Activated CD4-positive, alpha-beta memory T cell treated with anti-CD3 and anti-CD28 coated beads, Interleukin-2, amount 10 ng/mL, durations not matched to agents 7 days and 5 days (primary cell): ENCODE measurements at regions not wholly inside any gene's neighbourhood (a gene's known extent, or its start where the extent isn't known, plus 50 kb on each side); places are given as distances from the start of the nearest gene placed in this dataset.

Source experiments
- CTCF ChIA-PET: fragments of 350-600 bp; sonication (Branson Sonifier 250); formaldehyde crosslinking; loops from one replicate; lab custom pipeline; 2021; ENCODE audit warnings: antibody characterized with exemption, inconsistent platforms; lab: Charles Lee
- POLR2A ChIA-PET: fragments of 350-600 bp; sonication (Branson Sonifier 250); formaldehyde crosslinking; loops from one replicate; lab custom pipeline; 2021; ENCODE audit warnings: antibody characterized with exemption; lab: Charles Lee
- DNase-seq: peaks from one replicate; pipeline ENCODE4 v3.0.0-alpha.2; 2020
- H3K27ac Mint-ChIP-seq: one replicate; pipeline ENCODE4 v1.8.0; 2021; ENCODE audit warnings: mild to moderate bottlenecking, mixed read lengths
- H3K27me3 Mint-ChIP-seq: one replicate; pipeline ENCODE4 v1.8.0; 2021; ENCODE audit warnings: mixed read lengths
- H3K36me3 Mint-ChIP-seq: one replicate; pipeline ENCODE4 v1.8.0; 2021; ENCODE audit warnings: low read depth, mixed read lengths
- H3K4me1 Mint-ChIP-seq: one replicate; pipeline ENCODE4 v1.8.0; 2021; ENCODE audit warnings: mixed read lengths
- H3K4me3 Mint-ChIP-seq: one replicate; pipeline ENCODE4 v1.8.0; 2021; ENCODE audit warnings: mild to moderate bottlenecking, mixed read lengths
- H3K9me3 Mint-ChIP-seq: one replicate; pipeline ENCODE4 v1.8.0; 2021; ENCODE audit warnings: mixed read lengths

- Mint-ChIP-seq H3K36me3 (no peaks in the 10 kb centered on the region), H3K4me3 (no peak overlapping the region), H3K27me3 (no peaks in the 10 kb centered on the region), H3K4me1 (no peaks in the 10 kb centered on the region), H3K27ac (no peak overlapping the region), H3K9me3 (no peaks in the 10 kb centered on the region)
- ChIA-PET POLR2A (no interaction called here), CTCF (no interaction called here)
- no peak for DNase-seq
Measured at GRCh38 chrX:14476205-14476604, 53.1 kb upstream of the GLRA2 start.

GRCh38 chrX:14449773-14450172 lies 79.6 kb upstream of the GLRA2 start:
- Mint-ChIP-seq H3K27me3 (no peaks in the 10 kb centered on the region), H3K27ac (no peak overlapping the region), H3K4me1 (no peaks in the 10 kb centered on the region), H3K9me3 (no peaks in the 10 kb centered on the region), H3K36me3 (no peaks in the 10 kb centered on the region), H3K4me3 (no peak overlapping the region)
- DNase-seq = no peak
- CTCF ChIA-PET = no interaction called here
- POLR2A ChIA-PET = no interaction called here

- no peaks in the 10 kb centered on the region for H3K9me3 Mint-ChIP-seq
- H3K36me3 Mint-ChIP-seq = no peaks in the 10 kb centered on the region
- H3K4me1 Mint-ChIP-seq = no peaks in the 10 kb centered on the region
- H3K27ac Mint-ChIP-seq = no peak overlapping the region
- CTCF ChIA-PET = no interaction called here
- no peaks in the 10 kb centered on the region for H3K27me3 Mint-ChIP-seq
- POLR2A ChIA-PET = no interaction called here
- H3K4me3 Mint-ChIP-seq = no peak overlapping the region
- DNase-seq = no peak
Measured at GRCh38 chrX:14448406-14448805, 80.9 kb upstream of the GLRA2 start.

GRCh38 chrX:14440106-14440505 lies 89.2 kb upstream of the GLRA2 start:
- no peaks in the 10 kb centered on the region for H3K36me3 Mint-ChIP-seq
- CTCF ChIA-PET = no interaction called here
- H3K4me3 Mint-ChIP-seq = no peak overlapping the region
- no peaks in the 10 kb centered on the region for H3K27me3 Mint-ChIP-seq
- no peak for DNase-seq
- H3K9me3 Mint-ChIP-seq = no peaks in the 10 kb centered on the region
- H3K27ac Mint-ChIP-seq = no peak overlapping the region
- POLR2A ChIA-PET = no interaction called here
- no peaks in the 10 kb centered on the region for H3K4me1 Mint-ChIP-seq

- no peaks in the 10 kb centered on the region for H3K4me1 Mint-ChIP-seq
- H3K9me3 Mint-ChIP-seq = no peaks in the 10 kb centered on the region
- no peak overlapping the region for H3K4me3 Mint-ChIP-seq
- H3K36me3 Mint-ChIP-seq = no peaks in the 10 kb centered on the region
- no peak overlapping the region for H3K27ac Mint-ChIP-seq
- DNase-seq = no peak
- peaks cover 2% of the 10 kb centered on the region for H3K27me3 Mint-ChIP-seq
- POLR2A ChIA-PET = no interaction called here
- CTCF ChIA-PET = no interaction called here
Measured at GRCh38 chrX:14427614-14428013, 101.7 kb upstream of the GLRA2 start.

- Mint-ChIP-seq H3K9me3 (no peaks in the 10 kb centered on the region), H3K27ac (no peak overlapping the region), H3K4me1 (no peaks in the 10 kb centered on the region), H3K36me3 (no peaks in the 10 kb centered on the region), H3K4me3 (no peak overlapping the region), H3K27me3 (peaks cover 4% of the 10 kb centered on the region)
- ChIA-PET POLR2A (no interaction called here), CTCF (no interaction called here)
- DNase-seq = no peak
Measured at GRCh38 chrX:14420841-14421240, 108.5 kb upstream of the GLRA2 start.

- Mint-ChIP-seq H3K27ac (no peak overlapping the region), H3K36me3 (no peaks in the 10 kb centered on the region), H3K9me3 (no peaks in the 10 kb centered on the region), H3K27me3 (no peaks in the 10 kb centered on the region), H3K4me1 (no peaks in the 10 kb centered on the region), H3K4me3 (no peak overlapping the region)
- DNase-seq = no peak
- ChIA-PET CTCF (no interaction called here), POLR2A (no interaction called here)
Measured at GRCh38 chrX:14412686-14413085, 116.7 kb upstream of the GLRA2 start.

GRCh38 chrX:14411326-14411725 lies 118.0 kb upstream of the GLRA2 start:
- Mint-ChIP-seq H3K4me1 (no peaks in the 10 kb centered on the region), H3K36me3 (no peaks in the 10 kb centered on the region), H3K27ac (no peak overlapping the region), H3K4me3 (no peak overlapping the region), H3K9me3 (no peaks in the 10 kb centered on the region), H3K27me3 (no peaks in the 10 kb centered on the region)
- DNase-seq = no peak
- CTCF ChIA-PET = no interaction called here
- POLR2A ChIA-PET = no interaction called here

GRCh38 chrX:14409341-14409740 lies 120.0 kb upstream of the GLRA2 start:
- no peak for DNase-seq
- Mint-ChIP-seq H3K4me1 (no peaks in the 10 kb centered on the region), H3K27ac (no peak overlapping the region), H3K4me3 (no peak overlapping the region), H3K9me3 (no peaks in the 10 kb centered on the region), H3K36me3 (no peaks in the 10 kb centered on the region), H3K27me3 (no peaks in the 10 kb centered on the region)
- POLR2A ChIA-PET = no interaction called here
- CTCF ChIA-PET = no interaction called here

- Mint-ChIP-seq H3K27ac (no peak overlapping the region), H3K4me1 (no peaks in the 10 kb centered on the region)
Measured at GRCh38 chrX:14406225-14406624, 123.1 kb upstream of the GLRA2 start.

GRCh38 chrX:14398725-14399124 lies 130.6 kb upstream of the GLRA2 start:
- Mint-ChIP-seq H3K27ac (no peak overlapping the region), H3K36me3 (no peaks in the 10 kb centered on the region), H3K9me3 (no peaks in the 10 kb centered on the region), H3K4me1 (no peaks in the 10 kb centered on the region), H3K4me3 (no peak overlapping the region), H3K27me3 (no peaks in the 10 kb centered on the region)
- POLR2A ChIA-PET = no interaction called here
- CTCF ChIA-PET = no interaction called here
- DNase-seq = no peak

More at GRCh38 chrX:14406225-14406624, 123.1 kb upstream of the GLRA2 start:
- ChIA-PET POLR2A (no interaction called here), CTCF (no interaction called here)
- DNase-seq = no peak
- Mint-ChIP-seq H3K27me3 (no peaks in the 10 kb centered on the region), H3K9me3 (no peaks in the 10 kb centered on the region), H3K36me3 (no peaks in the 10 kb centered on the region), H3K4me3 (no peak overlapping the region)

- no peaks in the 10 kb centered on the region for H3K36me3 Mint-ChIP-seq
- no peak overlapping the region for H3K27ac Mint-ChIP-seq
- no peaks in the 10 kb centered on the region for H3K4me1 Mint-ChIP-seq
- no peaks in the 10 kb centered on the region for H3K27me3 Mint-ChIP-seq
- H3K4me3 Mint-ChIP-seq = no peak overlapping the region
- no peaks in the 10 kb centered on the region for H3K9me3 Mint-ChIP-seq
- POLR2A ChIA-PET = no interaction called here
- CTCF ChIA-PET = no interaction called here
- DNase-seq = no peak
Measured at GRCh38 chrX:14389682-14390081, 139.7 kb upstream of the GLRA2 start.

GRCh38 chrX:14386981-14387380 lies 142.4 kb upstream of the GLRA2 start:
- Mint-ChIP-seq H3K27me3 (no peaks in the 10 kb centered on the region), H3K9me3 (no peaks in the 10 kb centered on the region), H3K4me1 (no peaks in the 10 kb centered on the region), H3K27ac (no peak overlapping the region), H3K4me3 (no peak overlapping the region), H3K36me3 (no peaks in the 10 kb centered on the region)
- POLR2A ChIA-PET = no interaction called here
- DNase-seq = no peak
- CTCF ChIA-PET = no interaction called here

- Mint-ChIP-seq H3K4me1 (no peaks in the 10 kb centered on the region), H3K4me3 (no peak overlapping the region), H3K36me3 (no peaks in the 10 kb centered on the region), H3K9me3 (no peaks in the 10 kb centered on the region), H3K27ac (no peak overlapping the region), H3K27me3 (no peaks in the 10 kb centered on the region)
- no peak for DNase-seq
- ChIA-PET CTCF (no interaction called here), POLR2A (no interaction called here)
Measured at GRCh38 chrX:14380044-14380443, 149.3 kb upstream of the GLRA2 start.

GRCh38 chrX:14377427-14377826 lies 151.9 kb upstream of the GLRA2 start:
- H3K9me3 Mint-ChIP-seq = no peaks in the 10 kb centered on the region
- ChIA-PET CTCF (no interaction called here), POLR2A (no interaction called here)
- DNase-seq = no peak
- H3K27ac Mint-ChIP-seq = no peak overlapping the region
- H3K36me3 Mint-ChIP-seq = no peaks in the 10 kb centered on the region
- H3K4me3 Mint-ChIP-seq = no peak overlapping the region
- no peaks in the 10 kb centered on the region for H3K27me3 Mint-ChIP-seq
- no peaks in the 10 kb centered on the region for H3K4me1 Mint-ChIP-seq
